Activated CD4-positive, CD25-positive, alpha-beta regulatory T cell treated with anti-CD3 and anti-CD28 coated beads, Interleukin-2, amount 50 U/mL, for 24 hours (primary cell): ENCODE measurements at regions not wholly inside any gene's neighbourhood (a gene's known extent, or its start where the extent isn't known, plus 50 kb on each side); places are given as distances from the start of the nearest gene placed in this dataset.
"Not testable (repeated sequence)": the region's sequence is repeated elsewhere in the genome, so short reads cannot be mapped to it uniquely, and the experiment has no call there.

Experiments
- ATAC-seq, 2 donors: fragments of 150-1000 bp; cut with Tn5 transposase; one replicate each; pipeline ENCODE4 v1.10.0; 2021; ENCODE audit warnings: mild to moderate bottlenecking in 1 of 2, moderate library complexity in 1 of 2

DNA sequence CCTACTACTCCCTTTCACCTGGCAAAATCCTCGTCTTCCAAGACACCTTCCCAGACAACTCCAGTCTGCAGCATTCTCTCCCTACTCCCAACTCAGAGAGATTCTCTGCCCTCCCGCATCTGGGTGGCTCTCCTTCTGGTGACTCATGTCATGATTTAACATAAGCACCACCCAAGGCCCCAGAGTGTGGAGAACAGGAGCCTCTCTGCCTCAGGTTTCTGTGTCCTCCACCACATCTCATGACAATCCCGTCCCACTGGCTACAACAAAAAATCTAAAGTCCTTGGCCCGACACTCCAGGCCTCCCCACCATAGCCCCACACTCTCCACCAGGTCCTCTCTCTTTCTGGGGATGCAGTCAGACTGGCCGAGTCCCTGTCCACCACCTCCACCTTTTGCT is 197.1 kb downstream of the BCL11A start:
- ATAC-seq: no peak

DNA sequence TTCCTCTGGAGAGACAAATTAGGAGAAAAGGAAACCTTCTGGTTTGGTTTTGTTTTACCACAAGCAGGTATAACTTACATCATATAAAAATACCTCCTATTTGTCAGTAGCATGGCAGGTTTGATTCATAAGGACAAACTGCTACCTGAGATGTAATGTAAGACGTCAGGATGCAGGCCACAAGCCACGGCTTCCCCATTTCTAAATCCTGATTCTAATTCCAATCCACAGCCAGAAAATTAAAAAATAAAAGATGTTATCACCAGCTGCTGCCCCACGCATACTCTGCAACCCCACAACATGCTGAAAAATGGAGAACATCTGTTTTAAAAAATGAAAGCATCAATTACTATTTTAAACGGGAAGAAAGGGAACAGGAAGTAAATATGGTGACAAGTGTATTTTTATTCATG is 197.6 kb downstream of the BCL11A start:
- no peak for ATAC-seq

DNA sequence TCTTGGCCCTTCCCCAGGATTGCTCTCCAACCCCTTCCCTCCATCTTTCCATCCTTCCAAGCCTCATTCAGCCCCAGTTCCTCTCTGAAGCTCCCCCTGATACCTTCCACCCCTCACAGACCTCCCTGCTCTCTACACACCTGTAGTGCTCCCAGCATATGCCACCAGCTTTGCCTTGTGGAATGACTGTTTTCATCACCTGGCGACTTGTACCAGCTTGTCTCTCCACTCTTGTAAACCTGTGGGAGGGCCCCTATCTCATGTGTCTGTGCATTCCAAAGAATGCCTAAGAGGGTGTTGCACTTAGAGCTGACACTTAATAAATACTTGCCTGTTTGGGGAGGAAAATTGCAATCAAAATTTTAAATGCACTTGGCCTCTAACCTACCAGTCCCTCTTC is 198.7 kb downstream of the BCL11A start:
- ATAC-seq: no peak

- ATAC-seq: no peak
These were observed 199.6 kb downstream of the BCL11A start for GRCh38 chr2:60353863-60354262.

DNA sequence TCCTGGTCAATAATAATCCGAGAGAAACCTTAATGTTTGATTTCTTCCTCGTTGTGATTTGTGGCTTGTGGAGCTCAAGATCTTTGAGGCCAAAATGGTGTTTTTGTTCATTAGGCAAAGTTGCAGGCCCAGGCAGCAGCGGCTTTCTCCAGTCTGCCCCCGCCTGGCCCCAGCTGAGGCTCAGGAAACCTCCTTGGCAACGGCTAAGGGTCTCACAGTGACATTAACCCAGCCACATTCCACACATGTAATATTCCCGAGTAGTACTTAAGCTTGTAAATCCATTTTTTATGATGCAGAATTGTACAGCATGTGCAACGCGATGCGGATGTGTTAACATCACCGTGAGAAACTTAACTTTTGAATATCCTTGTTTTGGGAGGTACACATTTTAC is 200.1 kb downstream of the BCL11A start:
- no peak for ATAC-seq

GRCh38 chr2:60352491-60353405 is 200.7 kb downstream of the BCL11A start:
- no peak for ATAC-seq

GRCh38 chr2:60351802-60352201 is 201.7 kb downstream of the BCL11A start:
- no peak for ATAC-seq

- ATAC-seq: no peak
These were observed 202.1 kb downstream of the BCL11A start for GRCh38 chr2:60351321-60351720.

GRCh38 chr2:60350791-60351190 is 202.7 kb downstream of the BCL11A start:
- ATAC-seq: no peak

- no peak for ATAC-seq
These were observed 205.7 kb downstream of the BCL11A start for GRCh38 chr2:60347781-60348180.

DNA sequence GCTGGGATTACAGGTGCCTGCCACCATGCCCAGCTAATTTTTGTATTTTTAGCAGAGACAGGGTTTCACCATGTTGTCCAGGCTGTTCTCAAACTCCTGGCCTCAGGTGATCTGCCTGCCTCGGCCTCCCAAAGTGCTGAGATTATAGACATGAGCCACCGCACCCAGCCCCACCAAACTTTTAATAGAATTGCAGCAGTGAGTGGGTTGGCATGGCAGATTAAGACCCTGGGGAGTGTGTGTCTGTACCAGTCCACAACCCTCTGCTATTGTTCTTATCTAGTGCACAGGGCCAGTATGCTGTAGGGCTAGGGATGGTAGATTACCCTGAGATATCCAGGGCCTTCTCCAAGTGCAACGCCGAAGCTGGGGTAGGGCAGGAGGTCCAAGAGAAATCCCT is 211.0 kb downstream of the BCL11A start:
- ATAC-seq: not testable (repeated sequence)

GRCh38 chr2:60341151-60341550 is 212.3 kb downstream of the BCL11A start:
- no peak for ATAC-seq

DNA sequence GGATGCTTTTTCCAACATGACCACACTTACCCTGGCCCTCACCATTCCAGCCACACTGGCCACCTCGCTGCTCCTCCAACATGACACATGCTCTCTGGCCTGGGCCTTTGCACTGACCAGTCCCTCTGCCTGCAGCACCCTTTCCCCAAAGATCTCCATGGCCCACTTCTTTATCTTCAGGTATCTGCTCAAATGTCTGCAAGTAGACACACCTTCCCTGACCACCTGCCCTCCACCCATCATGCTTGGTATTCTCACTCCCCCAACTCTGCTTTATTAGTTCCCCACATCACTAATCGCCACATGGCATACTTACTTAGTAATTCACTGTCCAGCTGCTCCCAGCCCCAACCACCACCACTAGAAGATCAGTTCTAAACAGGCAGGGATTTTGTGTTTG is 214.2 kb downstream of the BCL11A start:
- no peak for ATAC-seq

GRCh38 chr2:60337142-60337497 is 216.3 kb downstream of the BCL11A start:
- ATAC-seq: peak in 1 of 2 donors; percentile 26

DNA sequence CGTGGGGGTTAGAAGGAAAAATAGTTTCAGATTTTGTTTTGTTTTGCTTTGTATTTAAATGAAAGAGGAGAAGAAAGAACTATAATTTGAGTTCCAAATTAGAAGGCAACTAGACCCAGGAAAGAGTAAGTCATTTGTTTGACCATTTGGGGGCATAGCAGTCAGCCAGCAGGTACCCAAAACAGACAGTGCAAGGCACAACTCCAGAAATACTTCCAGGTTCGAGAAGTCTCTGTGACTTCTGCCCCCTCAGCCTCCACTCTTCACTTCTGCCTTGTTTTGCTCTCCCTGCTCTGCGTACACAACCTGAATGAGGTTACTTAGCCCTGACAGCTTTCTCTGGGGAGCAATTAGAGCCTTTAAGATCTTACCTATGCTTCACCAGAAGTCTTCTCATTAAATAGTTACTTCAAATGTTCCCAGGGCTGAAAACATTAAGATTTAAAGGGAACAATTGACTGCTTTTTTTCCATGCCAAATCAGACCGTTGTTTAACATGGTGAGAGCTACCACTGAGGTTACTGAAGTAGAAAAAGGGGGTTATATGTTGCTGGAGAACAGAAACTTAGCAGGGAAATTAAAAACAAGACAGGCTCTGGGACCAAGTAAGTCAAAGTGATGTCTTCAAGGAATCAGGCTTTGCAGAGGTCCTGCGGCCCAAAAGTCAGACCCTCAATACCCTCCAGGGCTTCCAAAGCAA is 216.9 kb downstream of the BCL11A start:
- no peak for ATAC-seq

- ATAC-seq: no peak
These were observed 217.8 kb downstream of the BCL11A start for GRCh38 chr2:60335533-60336237.

DNA sequence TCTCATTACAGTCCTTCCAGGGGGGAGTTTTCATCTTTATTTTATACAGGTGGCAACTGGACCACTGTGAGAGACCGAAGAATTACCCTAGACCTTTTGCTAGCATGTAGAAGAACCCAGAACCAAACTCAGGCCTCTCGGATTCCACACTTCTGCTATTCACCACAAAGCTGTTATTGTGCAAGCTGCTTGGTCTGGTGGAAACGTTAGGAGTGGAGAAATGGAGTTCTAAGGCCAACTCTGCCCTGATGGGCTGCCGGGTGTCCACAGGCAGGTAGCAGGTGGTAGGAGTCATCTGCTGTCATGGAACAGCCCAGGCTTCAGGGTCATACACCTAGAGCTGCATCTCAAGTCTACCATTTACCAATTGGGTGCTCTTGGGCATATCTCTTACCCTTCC is 218.8 kb downstream of the BCL11A start:
- ATAC-seq: no peak

- ATAC-seq: no peak
These were observed 220.2 kb downstream of the BCL11A start for GRCh38 chr2:60333264-60333663.

DNA sequence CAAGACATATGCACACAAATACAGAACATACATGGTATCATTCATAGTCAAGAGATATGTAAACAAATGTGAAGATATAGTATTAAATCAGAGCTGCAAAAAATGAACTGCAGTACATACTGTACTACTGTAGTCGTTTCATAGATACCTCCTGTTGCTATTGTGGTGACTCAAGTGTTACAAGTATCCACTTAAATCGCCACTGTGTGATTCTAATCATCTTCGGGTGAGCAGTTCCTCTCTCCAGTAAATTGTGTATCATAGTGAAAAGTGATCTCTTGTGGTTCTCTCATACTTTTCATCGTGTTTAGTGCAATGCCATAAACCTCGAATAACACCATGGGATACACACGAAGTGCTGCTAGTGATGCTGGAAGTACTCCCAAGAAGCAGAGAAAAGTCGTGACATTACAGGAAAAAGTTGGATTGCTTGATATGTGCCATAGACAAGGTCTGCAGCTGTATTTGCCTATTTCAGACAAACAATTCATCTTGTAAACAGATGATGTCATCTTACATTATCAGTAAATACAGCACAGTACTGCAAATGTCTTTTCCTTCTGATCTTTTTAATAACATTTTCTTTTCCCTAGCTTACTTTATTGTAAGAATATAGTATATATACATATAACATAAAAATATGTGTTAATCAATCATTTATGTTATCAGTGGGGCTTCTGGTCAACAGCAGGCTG is 222.2 kb downstream of the BCL11A start:
- no peak for ATAC-seq

GRCh38 chr2:60329225-60329624 is 224.2 kb downstream of the BCL11A start:
- ATAC-seq: no peak

- no peak for ATAC-seq
These were observed 228.9 kb downstream of the BCL11A start for GRCh38 chr2:60324536-60324935.

DNA sequence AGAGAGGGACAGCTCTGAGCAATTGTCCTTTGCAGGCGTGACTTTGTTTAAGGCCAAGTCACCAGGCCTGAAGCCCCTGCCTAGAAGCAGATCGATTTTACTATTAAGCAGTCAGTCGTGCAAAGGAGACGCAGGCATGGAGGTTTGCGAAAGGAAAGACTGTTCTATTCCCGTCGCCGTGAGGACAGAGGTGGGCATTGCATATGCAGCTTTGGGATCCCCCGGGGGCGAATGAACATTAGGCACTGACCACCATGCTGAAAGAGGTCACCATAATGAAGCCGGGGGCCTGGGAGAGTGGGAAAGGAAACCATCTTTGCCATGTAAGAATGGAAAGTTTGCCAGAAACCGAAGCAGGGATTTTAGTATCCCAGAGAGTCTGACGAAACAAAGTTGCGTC is 231.6 kb downstream of the BCL11A start:
- ATAC-seq: no peak

DNA sequence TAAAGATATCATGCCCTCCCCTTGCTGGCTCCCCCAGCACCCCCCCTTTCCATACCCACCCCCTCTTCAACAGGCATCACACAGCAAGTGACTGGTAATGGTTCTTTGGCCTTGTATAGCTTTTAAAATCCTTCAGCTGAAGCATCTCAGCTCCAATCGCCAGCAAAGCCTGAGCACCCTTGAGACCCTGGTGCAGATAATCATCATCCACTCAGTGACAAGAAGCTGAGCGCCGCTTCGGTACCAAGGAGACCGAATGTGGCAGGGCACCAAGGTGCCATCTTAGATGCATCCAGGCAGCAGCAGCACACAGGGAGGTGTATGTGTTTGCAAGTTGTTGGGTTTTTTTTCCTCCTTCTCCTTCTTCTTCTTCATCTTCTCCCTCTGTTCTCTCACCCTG is 232.7 kb downstream of the BCL11A start:
- ATAC-seq: no peak
